ENCODE measurements at regions not wholly inside any gene's neighbourhood (a gene's known extent, or its start where the extent isn't known, plus 50 kb on each side); places are given as distances from the start of the nearest gene placed in this dataset.

GRCh38 chr5:148880197-148880596, 53.8 kb downstream of the ADRB2 start:
- no peaks in the 10 kb centered on the region for H3K4me1 ChIP-seq (ENCODE audit: insufficient read depth, low read length, poor library complexity, severe bottlenecking)
- intact Hi-C loops (cut with micrococcal nuclease; ENCODE audit: unreplicated experiment) = no loop called here
- CTCF ChIA-PET = no interaction called here

DNA sequence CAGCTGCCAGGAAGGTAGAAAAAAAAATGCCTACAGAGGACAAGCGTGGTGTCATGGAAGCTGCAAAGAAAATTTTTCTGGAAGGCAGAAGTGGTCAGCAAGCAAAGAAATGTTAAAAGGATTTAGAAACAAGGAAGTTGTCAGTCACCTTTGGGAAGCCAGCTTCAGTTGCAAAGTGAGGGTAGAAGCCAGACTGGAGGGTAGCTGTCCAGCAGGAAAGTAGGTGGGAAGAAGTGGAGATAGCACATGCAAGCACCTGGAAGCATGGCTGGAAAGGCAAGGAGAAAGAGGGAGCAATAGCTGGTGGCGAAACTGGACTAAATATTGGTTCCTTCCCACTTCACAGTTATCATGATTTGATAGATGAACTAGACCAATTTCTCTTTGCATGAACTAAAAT, 54.3 kb downstream of the ADRB2 start:
- H3K4me1 ChIP-seq (ENCODE audit: insufficient read depth, low read length, poor library complexity, severe bottlenecking) = no peaks in the 10 kb centered on the region
- TF ChIP-seq CTCF (conservative IDR thresholded peaks at IDR 0.05; ENCODE audit: low read depth, low read length) (no peak), EZH2 (IDR thresholded peaks at IDR 0.05; ENCODE audit: borderline replicate concordance, low read depth, low read length, poor library complexity, severe bottlenecking) (no peak)
- no peaks in the 10 kb centered on the region for H3K27me3 ChIP-seq (replicated peaks; ENCODE audit: insufficient read depth, low read depth, low read length, poor library complexity)
- no peak overlapping the region for H3K4me3 ChIP-seq (ENCODE audit: low read depth, low read length, poor library complexity, severe bottlenecking)
- POLR2A ChIA-PET (ENCODE audit: low non-redundant PET) = no interaction called here
- no peak for DNase-seq (ENCODE audit: low spot score)
- no TSS peak for BruUV-seq (replicated peaks)
- H3K36me3 ChIP-seq (ENCODE audit: insufficient read depth, low read length, poor library complexity, severe bottlenecking) = no peaks in the 10 kb centered on the region
- no peak overlapping the region for H3K27ac ChIP-seq (ENCODE audit: low read depth, low read length, poor library complexity, severe bottlenecking)
- intact Hi-C loops (cut with micrococcal nuclease; ENCODE audit: unreplicated experiment) = no loop called here
- CTCF ChIA-PET = no interaction called here
- H3K9me3 ChIP-seq (ENCODE audit: low read depth, low read length, poor library complexity, severe bottlenecking) = no peaks in the 10 kb centered on the region

More at GRCh38 chr5:148880197-148880596, 53.8 kb downstream of the ADRB2 start:
- no peak for DNase-seq (ENCODE audit: low spot score)
- Histone ChIP-seq H3K36me3 (ENCODE audit: insufficient read depth, low read length, poor library complexity, severe bottlenecking) (no peaks in the 10 kb centered on the region), H3K27me3 (replicated peaks; ENCODE audit: insufficient read depth, low read depth, low read length, poor library complexity) (no peaks in the 10 kb centered on the region), H3K27ac (ENCODE audit: low read depth, low read length, poor library complexity, severe bottlenecking) (no peak overlapping the region), H3K4me3 (ENCODE audit: low read depth, low read length, poor library complexity, severe bottlenecking) (no peak overlapping the region), H3K9me3 (ENCODE audit: low read depth, low read length, poor library complexity, severe bottlenecking) (no peaks in the 10 kb centered on the region)
- POLR2A ChIA-PET (ENCODE audit: low non-redundant PET) = no interaction called here
- TF ChIP-seq CTCF (conservative IDR thresholded peaks at IDR 0.05; ENCODE audit: low read depth, low read length) (no peak), EZH2 (IDR thresholded peaks at IDR 0.05; ENCODE audit: borderline replicate concordance, low read depth, low read length, poor library complexity, severe bottlenecking) (no peak)
- BruUV-seq (replicated peaks) = no TSS peak

DNA sequence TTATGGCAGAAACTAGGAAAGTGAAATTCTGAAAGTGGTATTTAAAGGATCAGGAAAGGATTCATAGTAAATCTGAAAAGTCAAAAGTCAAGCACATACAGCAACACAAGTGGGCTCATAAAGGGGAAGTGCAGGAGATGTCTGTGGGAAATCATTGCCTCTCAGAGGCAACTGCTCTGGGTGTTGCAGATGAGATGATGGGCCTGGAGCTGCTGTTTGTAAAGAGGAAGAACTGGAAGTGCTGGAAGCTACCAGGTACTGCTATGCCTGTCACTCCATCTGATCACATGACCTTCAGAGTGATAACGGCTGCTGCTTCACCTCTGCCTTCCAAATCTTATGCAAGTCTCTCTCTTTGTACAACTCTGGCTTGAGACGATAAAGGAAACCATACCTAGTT, 55.9 kb downstream of the ADRB2 start:
- TF ChIP-seq EZH2 (IDR thresholded peaks at IDR 0.05; ENCODE audit: borderline replicate concordance, low read depth, low read length, poor library complexity, severe bottlenecking) (no peak), CTCF (conservative IDR thresholded peaks at IDR 0.05; ENCODE audit: low read depth, low read length) (no peak)
- no peak for DNase-seq (ENCODE audit: low spot score)
- POLR2A ChIA-PET (ENCODE audit: low non-redundant PET) = no interaction called here
- Histone ChIP-seq H3K9me3 (ENCODE audit: low read depth, low read length, poor library complexity, severe bottlenecking) (no peaks in the 10 kb centered on the region), H3K36me3 (ENCODE audit: insufficient read depth, low read length, poor library complexity, severe bottlenecking) (no peaks in the 10 kb centered on the region), H3K4me1 (ENCODE audit: insufficient read depth, low read length, poor library complexity, severe bottlenecking) (no peaks in the 10 kb centered on the region), H3K4me3 (ENCODE audit: low read depth, low read length, poor library complexity, severe bottlenecking) (no peak overlapping the region), H3K27me3 (replicated peaks; ENCODE audit: insufficient read depth, low read depth, low read length, poor library complexity) (no peaks in the 10 kb centered on the region), H3K27ac (ENCODE audit: low read depth, low read length, poor library complexity, severe bottlenecking) (no peak overlapping the region)
- no TSS peak for BruUV-seq (replicated peaks)
- CTCF ChIA-PET = no interaction called here
- intact Hi-C loops (cut with micrococcal nuclease; ENCODE audit: unreplicated experiment) = no loop called here

Data from A673 (cell line).